Tibial nerve (tissue), 4 donors: ENCODE measurements at regions not wholly inside any gene's neighbourhood (a gene's known extent, or its start where the extent isn't known, plus 50 kb on each side); places are given as distances from the start of the nearest gene placed in this dataset.

ENCODE experiments used
- DNase-seq, 2 donors: peaks; one replicate each; pipeline ENCODE4 v3.0.0-alpha.2; 2019; ENCODE audit warnings: low spot score in 2 of 2
- H3K27ac ChIP-seq, 4 donors: fragments of 200-600 bp; sonication (generic) in 3 of 4; one replicate each; pipeline ENCODE4 v1.5.1; 2017 to 2019; ENCODE audit warnings: mild to moderate bottlenecking in 1 of 4
- H3K27me3 ChIP-seq, 2 donors: fragments of 200-600 bp; sonication (generic) in 1 of 2; one replicate each; pipeline versions ENCODE4 v1.5.1 to v1.6.0; 2017 to 2019
- H3K36me3 ChIP-seq, 3 donors: fragments of 200-600 bp; sonication (generic); one replicate each; pipeline ENCODE4 v1.5.1; 2018 to 2019
- H3K4me1 ChIP-seq, 4 donors: fragments of 200-600 bp; sonication (generic) in 3 of 4; one replicate each; pipeline ENCODE4 v1.5.1; 2017 to 2019
- H3K4me3 ChIP-seq, 4 donors: fragments of 200-600 bp; sonication (generic) in 3 of 4; one replicate each; pipeline ENCODE4 v1.5.1; 2017 to 2019; ENCODE audit warnings: mild to moderate bottlenecking in 1 of 4, moderate library complexity in 1 of 4
- H3K9me3 ChIP-seq, 4 donors: fragments of 200-600 bp; sonication (generic) in 3 of 4; one replicate each; pipeline ENCODE4 v1.5.1; 2017 to 2019
- CTCF ChIP-seq, 5 experiments: fragments of 200-600 bp in 3 of 5; fragments of 450-650 bp in 2 of 5; sonication (generic) in 3 of 5; IDR thresholded peaks; one replicate each; pipeline ENCODE4 v1.5.1; 2016 to 2019; ENCODE audit warnings: antibody characterized with exemption in 5 of 5, mild to moderate bottlenecking in 3 of 5, moderate library complexity in 2 of 5
- EP300 ChIP-seq, 2 donors: sonication (generic); formaldehyde crosslinking; IDR thresholded peaks; one replicate each; pipeline ENCODE4 v1.6.1; 2017; ENCODE audit warnings: antibody characterized with exemption in 2 of 2, mild to moderate bottlenecking in 1 of 2
- POLR2A ChIP-seq, 2 donors: fragments of 450-650 bp; IDR thresholded peaks; one replicate each; pipeline ENCODE4 v1.6.1; 2017; ENCODE audit warnings: antibody characterized with exemption in 2 of 2, mild to moderate bottlenecking in 2 of 2, moderate library complexity in 2 of 2
- WGBS, 2 donors: methylation state at CpG; one replicate each; pipeline ENCODE4 v1.1.5; 2018; 5-methylcytosine and 5-hydroxymethylcytosine counted together

GRCh38 chr1:175875556-175875955, 132.2 kb upstream of the TNR start:
- H3K27me3 ChIP-seq: no peaks in the 10 kb centered on the region
- H3K9me3 ChIP-seq: no peaks in the 10 kb centered on the region
- 93 to 96% methylated on average over 6 of the region's 6 CpGs for WGBS, 2 donors
- H3K27ac ChIP-seq: no peak overlapping the region
- H3K4me3 ChIP-seq: no peak overlapping the region
- H3K36me3 ChIP-seq: no peaks in the 10 kb centered on the region
- no peak for DNase-seq
- H3K4me1 ChIP-seq: no peaks in the 10 kb centered on the region
- no peak for TF ChIP-seq POLR2A (IDR thresholded peaks at IDR 0.05)
- no peak for TF ChIP-seq EP300 (IDR thresholded peaks at IDR 0.05)
- no peak for TF ChIP-seq CTCF (IDR thresholded peaks at IDR 0.05)

GRCh38 chr1:175874081-175874480, 130.7 kb upstream of the TNR start:
- no peaks in the 10 kb centered on the region for H3K27me3 ChIP-seq
- WGBS, 2 donors: 91 to 92% methylated on average over 2 of the region's 2 CpGs
- TF ChIP-seq EP300 (IDR thresholded peaks at IDR 0.05) (no peak), CTCF (IDR thresholded peaks at IDR 0.05) (no peak), POLR2A (IDR thresholded peaks at IDR 0.05) (no peak)
- no peak overlapping the region for H3K4me3 ChIP-seq
- no peaks in the 10 kb centered on the region for H3K9me3 ChIP-seq
- no peak for DNase-seq
- H3K27ac ChIP-seq: no peak overlapping the region
- H3K36me3 ChIP-seq: no peaks in the 10 kb centered on the region
- H3K4me1 ChIP-seq: no peaks in the 10 kb centered on the region

- Histone ChIP-seq H3K9me3 (no peaks in the 10 kb centered on the region), H3K27ac (no peak overlapping the region), H3K4me1 (no peaks in the 10 kb centered on the region), H3K4me3 (no peak overlapping the region), H3K27me3 (no peaks in the 10 kb centered on the region), H3K36me3 (no peaks in the 10 kb centered on the region)
- no peak for DNase-seq
- WGBS, 2 donors: 59 to 62% methylated on average over 6 of the region's 6 CpGs
- TF ChIP-seq EP300 (IDR thresholded peaks at IDR 0.05): no peak
- TF ChIP-seq POLR2A (IDR thresholded peaks at IDR 0.05): no peak
- no peak for TF ChIP-seq CTCF (IDR thresholded peaks at IDR 0.05)
Observed at GRCh38 chr1:175873290-175873935, 130.0 kb upstream of the TNR start.

GRCh38 chr1:175872588-175872987, 129.2 kb upstream of the TNR start:
- no peak for DNase-seq
- Histone ChIP-seq H3K27me3 (no peaks in the 10 kb centered on the region), H3K9me3 (no peaks in the 10 kb centered on the region), H3K36me3 (no peaks in the 10 kb centered on the region), H3K27ac (no peak overlapping the region), H3K4me3 (no peak overlapping the region), H3K4me1 (no peaks in the 10 kb centered on the region)
- 79 to 80% methylated on average over 4 of the region's 4 CpGs for WGBS, 2 donors
- TF ChIP-seq CTCF (IDR thresholded peaks at IDR 0.05): no peak
- no peak for TF ChIP-seq EP300 (IDR thresholded peaks at IDR 0.05)
- no peak for TF ChIP-seq POLR2A (IDR thresholded peaks at IDR 0.05)

GRCh38 chr1:175871647-175872046, 128.3 kb upstream of the TNR start:
- Histone ChIP-seq H3K4me1 (no peaks in the 10 kb centered on the region), H3K27ac (no peak overlapping the region), H3K4me3 (no peak overlapping the region), H3K27me3 (no peaks in the 10 kb centered on the region), H3K36me3 (no peaks in the 10 kb centered on the region), H3K9me3 (no peaks in the 10 kb centered on the region)
- 87 to 91% methylated on average over 4 of the region's 4 CpGs for WGBS, 2 donors
- no peak for TF ChIP-seq POLR2A (IDR thresholded peaks at IDR 0.05)
- TF ChIP-seq EP300 (IDR thresholded peaks at IDR 0.05): no peak
- TF ChIP-seq CTCF (IDR thresholded peaks at IDR 0.05): no peak
- DNase-seq: no peak
